ENCODE measurements at regions not wholly inside any gene's neighbourhood (a gene's known extent, or its start where the extent isn't known, plus 50 kb on each side); places are given as distances from the start of the nearest gene placed in this dataset.

GRCh38 chr2:52036024-52036423 is 1004.1 kb upstream of the NRXN1 start:
- TF ChIP-seq POLR2A (IDR thresholded peaks at IDR 0.05) (no peak), CTCF (IDR thresholded peaks at IDR 0.05) (no peak)

Measured in right lobe of liver (tissue), 4 donors.